ENCODE measurements at regions not wholly inside any gene's neighbourhood (a gene's known extent, or its start where the extent isn't known, plus 50 kb on each side); places are given as distances from the start of the nearest gene placed in this dataset.

DNA sequence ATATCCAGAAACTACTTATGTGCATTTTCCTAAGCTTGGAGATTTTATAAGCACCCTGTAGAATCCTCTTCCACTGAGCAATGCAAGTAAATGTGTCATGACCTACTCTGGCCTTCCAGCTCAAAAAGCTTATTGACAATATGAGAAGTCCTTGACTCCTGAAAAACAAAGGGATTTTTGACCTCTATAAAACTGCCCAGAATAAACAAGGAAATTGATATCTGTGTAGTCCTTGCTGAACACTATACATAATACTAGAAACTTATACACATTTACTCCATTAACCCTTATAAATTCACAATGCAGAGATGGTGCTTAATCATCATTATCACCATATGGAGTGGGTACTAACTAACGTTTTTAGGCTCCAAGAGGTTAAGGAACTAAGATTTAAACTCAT lies 197.4 kb upstream of the KRR1 start:
- Histone ChIP-seq H2AFZ (ENCODE audit: low read depth) (no peak overlapping the region), H4K20me1 (ENCODE audit: insufficient read depth) (no peaks in the 10 kb centered on the region), H3K4me1 (ENCODE audit: control insufficient read depth in 1 of 2, insufficient read depth in 2 of 2, low read depth in 1 of 2, low read length in 1 of 2) (peaks cover 19 to 44% of the 10 kb centered on the region in 2 experiments), H3K27me3 (ENCODE audit: insufficient read depth) (no peaks in the 10 kb centered on the region), H3K36me3 (replicated peaks in 1 of 2; ENCODE audit: control insufficient read depth in 1 of 2, insufficient read depth in 2 of 2, low read length in 1 of 2) (no peaks in the 10 kb centered on the region), H3K9ac (no peak overlapping the region), H3F3A (replicated peaks; ENCODE audit: insufficient read depth) (peaks cover 23% of the 10 kb centered on the region), H3K4me3 (ENCODE audit: low read depth in 2 of 2, low read length in 1 of 2) (no peak overlapping the region), H3K79me2 (ENCODE audit: insufficient read depth) (no peaks in the 10 kb centered on the region), H3K4me2 (no peak overlapping the region), H3K27ac (ENCODE audit: low read depth in 2 of 2, low read length in 1 of 2) (no peak overlapping the region), H3K9me3 (no peaks in the 10 kb centered on the region), H3K9me2 (no peaks in the 10 kb centered on the region)
- CTCF ChIA-PET, result interaction anchor here (0.8 kb wide), 1 partner anchor 52 kb away, joined by 3 read pairs; no protein-coding TSS in a partner anchor
- TF ChIP-seq RXRA (IDR thresholded peaks at IDR 0.05; ENCODE audit: borderline replicate concordance, low read depth), result no peak
- no peak for TF ChIP-seq ZBTB33 (IDR thresholded peaks at IDR 0.05; ENCODE audit: borderline replicate concordance, low read depth)
- TF ChIP-seq MXI1 (IDR thresholded peaks at IDR 0.05; ENCODE audit: low read depth, low read length), result no peak
- no peak for TF ChIP-seq USF2 (IDR thresholded peaks at IDR 0.05; ENCODE audit: borderline replicate concordance, low read depth, low read length)
- 79% methylated on average over 1 of the region's 1 CpG for WGBS (ENCODE audit: low lambda C conversion rate)
- POLR2A ChIA-PET, result no interaction called here
- DNase-seq, result no peak

DNA sequence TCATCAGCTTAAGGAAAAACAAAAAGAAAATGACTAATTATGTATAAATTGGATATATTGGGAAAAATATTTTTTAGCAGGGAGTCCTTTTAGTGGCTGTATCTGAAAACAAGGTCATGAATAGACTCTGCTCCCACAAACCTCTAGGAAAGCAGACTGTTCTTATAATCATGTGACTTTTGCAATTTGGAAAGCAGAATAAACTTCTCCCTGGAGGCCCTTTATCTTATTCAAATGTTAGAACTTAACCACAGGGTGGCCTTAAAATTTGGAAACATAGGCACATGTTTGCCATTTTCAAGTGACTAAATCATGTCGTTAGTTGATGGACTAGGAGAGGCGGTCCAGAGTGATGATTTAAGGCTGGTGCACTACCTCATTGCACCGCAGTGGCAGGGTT lies 196.6 kb upstream of the KRR1 start:
- Histone ChIP-seq H3K27ac (ENCODE audit: low read depth in 2 of 2, low read length in 1 of 2) (peak overlapping the region in 1 of 2 experiments; percentile 48; a peak in 1 of 4 replicates), H3K79me2 (ENCODE audit: insufficient read depth) (no peaks in the 10 kb centered on the region), H3K9me3 (no peaks in the 10 kb centered on the region), H3K9ac (no peak overlapping the region), H3K4me1 (ENCODE audit: control insufficient read depth in 1 of 2, insufficient read depth in 2 of 2, low read depth in 1 of 2, low read length in 1 of 2) (peaks cover 19 to 44% of the 10 kb centered on the region in 2 experiments), H3K4me3 (ENCODE audit: low read depth in 2 of 2, low read length in 1 of 2) (no peak overlapping the region), H3K9me2 (no peaks in the 10 kb centered on the region), H3K27me3 (ENCODE audit: insufficient read depth) (no peaks in the 10 kb centered on the region), H4K20me1 (ENCODE audit: insufficient read depth) (no peaks in the 10 kb centered on the region), H3F3A (replicated peaks; ENCODE audit: insufficient read depth) (peaks cover 23% of the 10 kb centered on the region), H3K36me3 (replicated peaks in 1 of 2; ENCODE audit: control insufficient read depth in 1 of 2, insufficient read depth in 2 of 2, low read length in 1 of 2) (no peaks in the 10 kb centered on the region), H2AFZ (ENCODE audit: low read depth) (no peak overlapping the region), H3K4me2 (no peak overlapping the region)
- TF ChIP-seq MEF2A (IDR thresholded peaks at IDR 0.05; ENCODE audit: borderline replicate concordance, low read depth) (no peak), NFIC (IDR thresholded peaks at IDR 0.05; ENCODE audit: borderline replicate concordance) (no peak), NRF1 (IDR thresholded peaks at IDR 0.05; ENCODE audit: low read depth, low read length) (no peak), JUND (IDR thresholded peaks at IDR 0.05) (no peak), PBX3 (IDR thresholded peaks at IDR 0.05) (no peak), RFX5 (IDR thresholded peaks at IDR 0.05; ENCODE audit: low read length) (no peak), POLR2AphosphoS5 (IDR thresholded peaks at IDR 0.05; ENCODE audit: low read depth, low read length) (no peak), SMC3 (IDR thresholded peaks at IDR 0.05; ENCODE audit: low read depth, low read length) (no peak), EP300 (IDR thresholded peaks at IDR 0.05; ENCODE audit: borderline replicate concordance in 1 of 2, low read depth in 1 of 2, low read length in 1 of 2) (no peak), FOXJ3 (CRISPR knock-in tag; IDR thresholded peaks at IDR 0.05) (no peak), TEAD4 (IDR thresholded peaks at IDR 0.05; ENCODE audit: borderline replicate concordance, insufficient read depth) (no peak), GATA2 (CRISPR knock-in tag; IDR thresholded peaks at IDR 0.05) (no peak)
- TF ChIP-seq, protein P1, sequence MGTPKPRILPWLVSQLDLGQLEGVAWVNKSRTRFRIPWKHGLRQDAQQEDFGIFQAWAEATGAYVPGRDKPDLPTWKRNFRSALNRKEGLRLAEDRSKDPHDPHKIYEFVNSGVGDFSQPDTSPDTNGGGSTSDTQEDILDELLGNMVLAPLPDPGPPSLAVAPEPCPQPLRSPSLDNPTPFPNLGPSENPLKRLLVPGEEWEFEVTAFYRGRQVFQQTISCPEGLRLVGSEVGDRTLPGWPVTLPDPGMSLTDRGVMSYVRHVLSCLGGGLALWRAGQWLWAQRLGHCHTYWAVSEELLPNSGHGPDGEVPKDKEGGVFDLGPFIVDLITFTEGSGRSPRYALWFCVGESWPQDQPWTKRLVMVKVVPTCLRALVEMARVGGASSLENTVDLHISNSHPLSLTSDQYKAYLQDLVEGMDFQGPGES (IDR thresholded peaks at IDR 0.05; ENCODE audit: low read depth, low read length), result no peak
- TF ChIP-seq, protein P2, sequence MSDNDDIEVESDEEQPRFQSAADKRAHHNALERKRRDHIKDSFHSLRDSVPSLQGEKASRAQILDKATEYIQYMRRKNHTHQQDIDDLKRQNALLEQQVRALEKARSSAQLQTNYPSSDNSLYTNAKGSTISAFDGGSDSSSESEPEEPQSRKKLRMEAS (IDR thresholded peaks at IDR 0.05; ENCODE audit: low read depth), result no peak
- ChIA-PET POLR2A (no interaction called here), CTCF (no interaction called here)
- DNase-seq, result no peak
- WGBS (ENCODE audit: low lambda C conversion rate), result 92% methylated on average over 3 of the region's 3 CpGs
